ELR (cell line): ENCODE measurements at regions not wholly inside any gene's neighbourhood (a gene's known extent, or its start where the extent isn't known, plus 50 kb on each side); places are given as distances from the start of the nearest gene placed in this dataset.
"Not testable (repeated sequence)": the region's sequence is repeated elsewhere in the genome, so short reads cannot be mapped to it uniquely, and the experiment has no call there.

Experiments
- DNase-seq: peaks from one replicate; pipeline ENCODE4 v3.0.0-alpha.2; 2015; ENCODE audit warnings: low read depth

- DNase-seq, result no peak
Observed at GRCh38 chr15:95142531-95142930, 911.2 kb downstream of the MCTP2 start.

DNA sequence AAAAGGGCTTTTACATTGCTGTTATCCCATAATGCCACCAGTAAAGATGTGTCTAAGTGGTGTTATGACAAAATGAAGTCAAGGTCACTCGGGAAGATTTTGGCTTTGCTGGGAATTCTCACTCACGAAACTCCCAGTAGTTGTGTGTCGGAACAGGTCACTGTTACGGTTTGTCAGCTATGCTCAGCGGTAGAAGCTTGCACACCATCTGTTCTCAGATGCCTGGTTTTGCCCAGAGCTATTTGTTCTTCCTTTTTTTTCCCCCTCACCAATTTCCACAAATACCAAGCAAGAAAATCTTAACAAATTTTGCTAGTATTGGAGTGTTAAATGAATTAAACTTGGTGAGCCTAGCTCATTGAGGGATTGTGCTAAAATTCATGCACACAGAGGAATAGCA, 915.1 kb downstream of the MCTP2 start:
- no peak for DNase-seq

GRCh38 chr15:95148183-95148582, 916.8 kb downstream of the MCTP2 start:
- no peak for DNase-seq

- DNase-seq, result no peak
Observed at GRCh38 chr15:95149036-95149435, 917.7 kb downstream of the MCTP2 start.

GRCh38 chr15:95149771-95150170, 918.4 kb downstream of the MCTP2 start:
- DNase-seq, result no peak

DNA sequence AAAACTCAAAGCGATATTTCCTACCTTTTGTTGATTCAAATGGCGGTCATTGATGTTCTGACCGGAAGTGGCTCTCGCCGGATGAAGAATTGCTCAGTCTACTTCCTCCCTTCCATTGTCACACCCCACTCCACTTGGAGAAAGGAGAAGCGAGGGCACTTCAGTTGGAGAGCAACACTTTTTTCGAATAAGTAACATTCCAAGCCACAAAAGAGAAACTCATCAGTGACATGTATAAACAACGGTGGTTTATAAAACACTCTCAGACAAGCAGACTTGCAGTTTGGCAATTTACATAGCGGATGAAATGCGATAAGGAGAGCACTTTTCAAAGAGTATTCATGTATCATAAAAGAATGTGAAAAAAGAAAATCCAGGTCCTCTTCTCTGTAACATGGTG, 919.1 kb downstream of the MCTP2 start:
- no peak for DNase-seq

- DNase-seq, result no peak
Observed at GRCh38 chr15:95152741-95153140, 921.4 kb downstream of the MCTP2 start.

- DNase-seq, result not testable (repeated sequence)
Observed at GRCh38 chr15:95153201-95153600, 921.8 kb downstream of the MCTP2 start.

DNA sequence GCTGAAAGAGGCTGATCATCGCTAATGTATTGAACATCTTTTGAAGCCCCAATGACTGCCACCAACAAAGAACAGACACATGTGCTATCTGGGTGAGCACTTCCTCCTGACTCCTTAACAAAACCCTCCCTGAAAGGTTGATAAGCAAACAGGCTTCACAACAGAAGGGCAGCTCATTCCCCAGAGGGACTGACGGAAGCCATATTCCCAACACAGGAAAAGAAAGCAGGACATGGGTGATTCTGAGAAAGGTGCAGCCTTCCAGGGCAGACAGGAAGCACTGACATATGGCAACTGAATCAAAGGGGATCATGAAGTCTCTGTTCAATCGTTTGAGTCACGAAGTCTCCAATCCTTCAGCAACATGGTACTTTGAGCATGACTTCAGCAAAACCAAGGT, 929.0 kb downstream of the MCTP2 start:
- DNase-seq, result no peak

DNA sequence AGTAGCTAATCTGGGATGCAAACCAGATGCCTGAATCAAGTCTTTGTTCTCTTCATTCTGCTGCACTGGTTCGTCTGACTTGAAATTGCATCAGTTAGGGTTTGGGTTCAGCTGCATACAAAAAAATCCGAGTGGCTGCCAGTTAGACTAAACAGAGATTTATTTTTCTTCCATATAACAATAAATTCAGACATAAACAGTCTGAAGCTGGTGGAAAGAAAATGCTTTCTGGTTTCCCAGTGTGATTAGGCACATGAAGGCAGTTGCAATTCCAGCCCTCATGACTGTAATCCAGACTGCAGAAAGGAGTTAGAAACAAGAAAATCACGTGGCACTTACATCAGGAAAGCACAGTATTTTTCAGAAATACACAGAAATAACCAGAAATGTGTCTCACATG, 930.7 kb downstream of the MCTP2 start:
- no peak for DNase-seq

- no peak for DNase-seq
Observed at GRCh38 chr15:95162531-95162930, 931.2 kb downstream of the MCTP2 start.

DNA sequence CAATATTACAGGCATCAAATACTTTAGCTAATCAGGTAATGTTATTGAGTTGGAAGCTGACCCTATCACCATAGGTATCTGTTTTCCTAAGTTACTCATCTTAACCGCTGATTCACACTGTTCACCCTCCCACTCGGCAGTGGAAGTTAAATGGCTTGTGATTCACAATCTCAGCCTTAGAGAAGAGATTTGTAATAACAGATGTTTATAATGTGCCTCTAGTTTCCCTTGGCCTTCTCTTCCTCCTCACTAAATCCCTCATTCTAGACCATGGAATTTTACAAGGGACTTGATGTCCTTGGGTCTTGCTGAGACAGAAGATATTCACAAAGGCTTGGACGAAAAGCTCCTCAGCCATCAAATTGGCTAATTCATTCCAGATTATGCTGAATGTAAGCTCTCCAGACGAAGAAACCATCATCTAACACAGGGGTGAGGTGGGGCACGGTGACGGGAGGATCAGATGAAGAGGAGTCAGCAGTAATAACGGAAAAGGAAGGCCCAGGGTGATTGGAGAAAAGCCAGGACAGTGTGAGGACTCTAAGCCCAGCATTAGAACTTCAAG, 931.7 kb downstream of the MCTP2 start:
- DNase-seq, result peak; percentile 62

DNA sequence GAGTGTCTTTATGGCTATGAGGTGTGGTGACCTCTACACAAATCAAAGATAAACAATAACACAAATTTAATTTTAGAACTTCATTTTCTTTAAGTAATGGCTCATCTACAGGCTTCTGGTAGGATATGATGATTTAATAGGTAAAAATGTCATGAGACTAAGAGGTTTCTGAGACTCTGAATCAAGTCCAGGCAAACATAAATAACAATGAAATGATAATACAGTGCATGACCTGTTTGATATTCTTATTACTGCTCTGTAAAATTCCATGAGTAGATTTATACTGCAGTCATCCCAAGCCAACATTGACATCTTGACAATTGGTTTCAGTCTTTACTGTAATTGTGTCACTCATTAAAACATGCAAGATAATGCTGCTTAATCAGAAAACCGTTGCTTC, 936.8 kb downstream of the MCTP2 start:
- DNase-seq, result no peak

DNA sequence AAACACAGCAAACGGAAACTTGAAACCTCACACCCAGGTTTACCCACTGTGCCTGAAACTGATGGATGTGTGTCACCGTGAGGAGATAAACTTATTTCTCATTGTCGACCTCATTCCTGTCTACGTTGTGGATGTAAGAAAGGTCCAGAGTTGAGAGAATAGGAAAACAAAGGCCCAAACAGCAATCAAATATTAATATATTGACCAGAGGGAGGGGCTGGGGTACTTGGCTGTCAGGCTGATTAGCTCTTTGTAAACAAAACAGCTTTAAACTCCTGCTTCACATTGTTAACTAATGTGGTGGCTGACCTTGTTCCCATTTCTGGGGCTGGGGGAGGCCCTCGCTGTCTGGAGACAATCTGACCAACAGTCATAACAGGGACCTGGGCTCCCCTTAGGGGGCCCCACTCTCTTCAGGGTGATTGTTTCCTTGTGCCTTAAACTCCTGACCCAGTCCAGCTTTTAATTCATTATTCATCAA, 937.6 kb downstream of the MCTP2 start:
- DNase-seq, result no peak

DNA sequence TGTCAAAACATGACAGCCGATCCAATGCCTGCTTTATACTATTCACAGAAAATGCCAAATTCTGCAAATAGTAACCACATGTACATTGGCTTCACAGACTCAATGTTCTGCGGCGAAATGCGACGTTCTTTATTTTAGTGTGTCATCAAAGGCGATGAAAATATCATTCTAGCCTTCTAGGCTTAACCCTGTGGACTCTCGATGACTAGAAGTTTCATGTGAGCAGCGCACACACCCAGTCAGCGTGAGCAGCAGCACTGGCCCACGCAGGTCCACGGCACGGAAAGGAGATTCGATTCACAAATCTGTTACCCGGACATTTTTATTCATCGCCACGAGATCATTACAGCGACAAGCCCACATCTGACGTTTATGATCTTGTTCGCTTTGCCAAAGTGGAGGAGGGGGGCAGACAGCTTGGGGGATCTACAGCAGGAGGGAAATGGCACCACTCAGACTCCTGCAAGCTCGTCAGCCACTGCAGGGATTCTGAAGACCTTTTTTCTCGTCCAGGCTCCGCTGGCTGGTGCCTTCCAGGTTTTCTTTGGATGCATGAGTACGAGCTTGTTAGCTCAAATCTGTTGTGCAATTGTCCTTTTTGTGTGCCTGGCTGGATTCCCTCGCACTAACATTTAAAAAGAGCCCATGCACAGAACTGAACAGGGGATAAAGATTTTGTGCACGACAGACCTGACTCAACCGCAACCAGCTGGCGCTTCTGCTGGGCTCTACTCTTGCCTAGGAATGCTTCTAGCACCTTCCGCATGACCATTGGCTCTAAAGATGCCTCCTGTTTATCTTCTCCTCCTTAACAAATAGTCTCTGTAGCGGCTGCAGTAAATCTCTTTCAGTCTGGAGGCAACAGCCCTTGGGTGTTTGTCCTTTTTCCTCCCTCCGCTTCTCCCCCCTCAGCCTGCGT, 938.4 kb downstream of the MCTP2 start:
- DNase-seq, result no peak

DNA sequence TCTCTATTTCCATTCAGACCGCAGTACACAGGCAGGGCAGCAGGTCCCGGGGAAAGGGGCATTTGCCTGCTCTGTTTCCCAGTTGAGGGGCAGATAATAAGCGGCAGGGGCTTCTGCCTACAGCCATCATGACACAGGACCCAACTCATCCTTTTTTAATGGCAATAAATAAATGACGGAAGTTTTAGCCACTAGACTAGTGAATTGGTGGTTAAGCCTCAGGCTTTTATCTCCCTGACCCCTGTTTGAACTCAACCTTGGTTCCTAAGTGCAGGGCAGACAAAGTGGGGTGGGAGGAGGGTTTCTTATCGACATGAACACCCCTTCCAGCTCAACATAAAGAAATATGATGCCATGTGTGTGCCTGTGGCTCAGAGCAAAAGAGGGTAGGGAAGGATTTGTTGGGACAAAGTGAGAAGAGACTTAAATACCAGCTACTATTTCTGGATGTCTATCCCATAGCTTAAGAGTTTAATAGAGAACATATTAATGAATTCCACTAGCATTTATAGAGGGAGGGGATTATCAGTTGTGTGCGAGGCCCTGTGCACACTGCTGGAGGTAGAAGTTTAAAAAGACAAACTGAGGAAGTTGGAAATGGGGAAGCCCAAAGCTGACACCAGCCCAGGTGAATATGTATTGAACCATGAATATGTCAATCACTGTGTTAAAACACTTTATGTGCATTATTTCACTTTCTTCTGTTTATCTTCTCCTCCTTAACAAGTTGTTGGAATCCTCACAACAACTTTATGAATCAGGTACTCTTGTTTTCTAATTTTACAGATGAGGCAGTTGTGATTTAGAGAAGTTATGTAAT, 939.4 kb downstream of the MCTP2 start:
- DNase-seq, result no peak

GRCh38 chr15:95171564-95171963, 940.2 kb downstream of the MCTP2 start:
- DNase-seq, result no peak

DNA sequence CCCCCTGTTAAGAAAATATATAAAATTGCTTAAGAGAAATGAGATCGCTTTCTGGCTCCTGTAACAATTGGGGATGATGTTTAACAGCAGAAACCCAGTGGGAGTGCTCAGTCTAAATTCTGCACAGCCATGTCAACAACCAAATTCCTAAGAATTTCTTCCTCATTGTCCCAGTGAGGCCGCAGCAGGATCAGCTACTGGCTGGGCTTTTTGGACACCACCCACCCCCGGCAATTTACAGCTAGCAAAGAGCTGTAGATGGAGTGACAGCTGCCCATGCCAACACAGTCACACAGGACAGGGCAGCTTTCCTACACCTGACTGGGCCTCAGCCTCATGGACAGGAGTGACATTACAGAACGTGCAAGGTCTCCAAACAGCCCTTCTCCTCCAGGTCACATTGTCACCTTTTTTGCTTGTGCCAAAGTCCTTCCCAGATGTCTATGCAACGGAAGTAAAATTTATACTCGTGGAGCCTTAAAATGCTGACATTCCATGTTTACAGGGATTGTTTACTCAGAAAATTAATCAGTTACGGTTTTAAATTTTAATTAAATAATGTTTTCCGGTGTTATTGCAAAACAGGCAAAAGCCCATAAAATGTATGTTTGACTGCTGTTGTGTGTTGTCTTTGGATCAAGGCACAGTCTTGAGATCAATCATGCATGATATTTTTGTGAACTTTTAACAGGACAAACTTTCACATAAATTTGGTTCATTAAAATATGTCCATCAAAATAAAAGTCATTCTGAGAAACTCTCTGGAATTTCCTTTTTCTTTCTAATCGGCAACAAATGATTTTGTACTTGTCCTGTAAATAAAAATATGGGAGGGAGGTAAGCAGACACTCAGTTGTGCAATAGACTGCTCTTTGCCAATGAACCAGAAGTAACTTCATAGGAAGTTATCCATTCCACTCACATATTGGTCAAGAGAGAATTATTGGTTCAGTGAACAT, 943.2 kb downstream of the MCTP2 start:
- DNase-seq, result no peak

- no peak for DNase-seq
Observed at GRCh38 chr15:95175914-95176658, 944.7 kb downstream of the MCTP2 start.

DNA sequence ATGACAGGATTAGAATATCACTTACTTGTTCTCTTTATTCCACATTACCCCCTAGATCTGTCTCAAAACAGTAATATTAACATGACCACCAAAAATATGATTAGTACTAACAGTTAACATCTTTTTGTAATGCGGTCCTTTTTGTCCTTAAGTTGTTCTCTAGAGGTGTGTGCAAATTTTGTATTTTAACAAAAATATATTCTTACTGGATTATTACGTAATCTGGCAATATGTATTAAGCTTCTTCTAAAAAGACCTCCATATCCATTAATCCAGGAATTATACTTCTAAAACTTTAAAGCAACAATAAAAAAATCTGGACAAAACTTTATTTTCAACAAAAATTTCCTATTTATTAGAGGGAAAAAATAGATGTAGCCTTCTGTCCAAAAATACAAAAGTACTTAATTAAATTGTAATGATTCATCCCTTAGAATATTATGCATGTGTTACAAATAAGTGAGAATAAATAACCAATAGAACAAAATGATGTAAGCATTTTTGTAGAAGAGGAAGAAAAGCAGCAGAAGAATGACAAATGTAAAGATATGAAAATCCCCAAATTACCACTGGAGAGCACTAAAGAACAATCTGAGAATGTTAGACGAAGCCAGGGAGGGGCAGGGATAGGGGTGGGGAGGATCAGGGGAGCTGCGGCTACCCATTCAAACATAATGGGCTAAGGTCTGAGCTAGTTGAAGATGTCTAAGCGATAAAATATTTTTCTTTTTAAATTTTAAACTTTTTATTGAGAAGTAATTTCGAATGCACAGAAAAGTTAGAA, 945.6 kb downstream of the MCTP2 start:
- DNase-seq, result no peak
